ENCODE measurements at regions not wholly inside any gene's neighbourhood (a gene's known extent, or its start where the extent isn't known, plus 50 kb on each side); places are given as distances from the start of the nearest gene placed in this dataset.

- TF ChIP-seq TAF1 (IDR thresholded peaks at IDR 0.05; ENCODE audit: borderline replicate concordance, insufficient read depth, low read length), result no peak
- no peak for TF ChIP-seq REST (IDR thresholded peaks at IDR 0.05; ENCODE audit: insufficient read depth in 1 of 2, low read depth in 2 of 2, low read length in 2 of 2)
- TF ChIP-seq FOXP2 (optimal IDR thresholded peaks at IDR 0.05; ENCODE audit: borderline replicate concordance, extremely low read depth, extremely low read length, insufficient read depth), result no peak
- no peak for TF ChIP-seq SIN3A (IDR thresholded peaks at IDR 0.05; ENCODE audit: borderline replicate concordance, insufficient read depth, low read length)
- no peak for TF ChIP-seq POLR2AphosphoS5 (IDR thresholded peaks at IDR 0.05; ENCODE audit: low read depth, low read length)
These were observed 330.4 kb downstream of the AJAP1 start for GRCh38 chr1:4984841-4985240.

DNA sequence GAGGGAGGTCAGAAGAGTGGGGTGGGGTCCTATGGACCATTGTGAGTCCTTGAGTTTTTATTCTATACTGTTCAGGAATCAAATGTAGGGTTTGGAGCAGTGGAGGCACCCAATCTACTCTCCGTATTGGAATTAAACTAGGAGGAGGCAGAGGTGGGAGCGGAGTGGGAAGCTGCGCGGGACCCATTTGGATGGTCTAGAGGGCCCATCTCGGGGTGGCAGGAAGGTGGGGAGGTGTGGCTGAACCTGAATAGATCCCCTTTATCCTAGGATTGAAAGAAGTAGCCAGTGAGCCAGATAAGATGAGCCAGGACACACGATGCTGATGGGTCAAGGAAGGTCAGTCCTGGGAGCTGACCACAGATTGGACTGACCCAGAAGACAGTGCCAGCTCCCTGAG lies 325.8 kb downstream of the AJAP1 start:
- no peak for TF ChIP-seq TAF1 (IDR thresholded peaks at IDR 0.05; ENCODE audit: borderline replicate concordance, insufficient read depth, low read length)
- no peak for TF ChIP-seq REST (IDR thresholded peaks at IDR 0.05; ENCODE audit: insufficient read depth in 1 of 2, low read depth in 2 of 2, low read length in 2 of 2)
- no peak for TF ChIP-seq POLR2AphosphoS5 (IDR thresholded peaks at IDR 0.05; ENCODE audit: low read depth, low read length)
- TF ChIP-seq SIN3A (IDR thresholded peaks at IDR 0.05; ENCODE audit: borderline replicate concordance, insufficient read depth, low read length), result no peak
- TF ChIP-seq FOXP2 (optimal IDR thresholded peaks at IDR 0.05; ENCODE audit: borderline replicate concordance, extremely low read depth, extremely low read length, insufficient read depth), result no peak

DNA sequence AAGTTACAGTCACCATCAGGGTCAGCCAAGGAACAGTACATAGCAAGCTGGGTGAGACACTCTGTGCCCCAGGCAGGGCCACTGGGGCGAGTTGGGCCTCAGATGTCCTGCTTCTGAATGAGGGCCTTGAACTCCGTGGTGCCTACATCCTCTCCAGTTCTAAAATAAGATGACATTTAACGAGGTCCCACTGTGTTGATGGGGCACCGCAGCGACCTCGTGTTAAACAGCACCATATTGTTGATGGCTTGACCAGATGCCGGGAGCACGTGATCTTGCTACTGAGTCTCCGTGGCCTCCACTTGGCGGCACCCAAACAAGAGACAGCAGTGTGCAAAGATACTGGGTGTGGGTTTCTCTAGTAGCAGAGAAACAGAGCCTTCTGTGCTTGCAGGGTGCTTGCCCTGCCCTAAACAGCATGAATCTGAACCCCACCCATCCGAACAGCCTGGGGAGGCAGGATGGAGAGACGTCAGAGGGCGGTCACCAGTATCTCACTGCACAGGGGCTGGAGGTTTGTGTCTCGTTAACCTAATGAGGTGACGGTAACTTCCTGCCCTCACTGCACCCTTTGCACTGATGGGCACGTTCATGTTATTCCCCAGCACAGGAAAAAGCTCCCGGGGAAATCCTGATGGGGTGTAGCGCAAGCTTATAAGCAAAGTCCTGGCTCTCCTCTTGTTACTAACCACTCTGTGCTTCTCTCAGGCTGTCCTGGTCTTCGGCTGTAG lies 324.4 kb downstream of the AJAP1 start:
- TF ChIP-seq POLR2AphosphoS5 (IDR thresholded peaks at IDR 0.05; ENCODE audit: low read depth, low read length) (no peak), TAF1 (IDR thresholded peaks at IDR 0.05; ENCODE audit: borderline replicate concordance, insufficient read depth, low read length) (no peak), REST (IDR thresholded peaks at IDR 0.05; ENCODE audit: insufficient read depth in 1 of 2, low read depth in 2 of 2, low read length in 2 of 2) (no peak), FOXP2 (optimal IDR thresholded peaks at IDR 0.05; ENCODE audit: borderline replicate concordance, extremely low read depth, extremely low read length, insufficient read depth) (no peak), SIN3A (IDR thresholded peaks at IDR 0.05; ENCODE audit: borderline replicate concordance, insufficient read depth, low read length) (no peak)

- TF ChIP-seq FOXP2 (optimal IDR thresholded peaks at IDR 0.05; ENCODE audit: borderline replicate concordance, extremely low read depth, extremely low read length, insufficient read depth), result no peak
- no peak for TF ChIP-seq SIN3A (IDR thresholded peaks at IDR 0.05; ENCODE audit: borderline replicate concordance, insufficient read depth, low read length)
- no peak for TF ChIP-seq POLR2AphosphoS5 (IDR thresholded peaks at IDR 0.05; ENCODE audit: low read depth, low read length)
- no peak for TF ChIP-seq REST (IDR thresholded peaks at IDR 0.05; ENCODE audit: insufficient read depth in 1 of 2, low read depth in 2 of 2, low read length in 2 of 2)
- no peak for TF ChIP-seq TAF1 (IDR thresholded peaks at IDR 0.05; ENCODE audit: borderline replicate concordance, insufficient read depth, low read length)
These were observed 323.3 kb downstream of the AJAP1 start for GRCh38 chr1:4977701-4978100.

All from PFSK-1 (cell line).